Glutamatergic neuron (in vitro differentiated cells): ENCODE measurements at regions not wholly inside any gene's neighbourhood (a gene's known extent, or its start where the extent isn't known, plus 50 kb on each side); places are given as distances from the start of the nearest gene placed in this dataset.

Experiments
- DNase-seq: peaks from one replicate; pipeline ENCODE4 v3.0.0; 2022
- H3K27ac Mint-ChIP-seq: one replicate; pipeline ENCODE4 v1.8.0; 2020; ENCODE audit warnings: mild to moderate bottlenecking, mixed read lengths, inconsistent platforms; ENCODE audit not compliant: unreplicated experiment
- H3K27me3 Mint-ChIP-seq: one replicate; pipeline ENCODE4 v1.8.0; 2020; ENCODE audit warnings: mild to moderate bottlenecking, moderate library complexity, mixed read lengths, inconsistent platforms; ENCODE audit not compliant: unreplicated experiment
- H3K36me3 Mint-ChIP-seq: one replicate; pipeline ENCODE4 v1.8.0; 2020; ENCODE audit warnings: mild to moderate bottlenecking, mixed read lengths, inconsistent platforms; ENCODE audit not compliant: unreplicated experiment
- H3K4me1 Mint-ChIP-seq: one replicate; pipeline ENCODE4 v1.8.0; 2020; ENCODE audit warnings: mild to moderate bottlenecking, low read depth, mixed read lengths, inconsistent platforms; ENCODE audit not compliant: unreplicated experiment
- H3K4me3 Mint-ChIP-seq: one replicate; pipeline ENCODE4 v1.8.0; 2020; ENCODE audit warnings: mild to moderate bottlenecking, mixed read lengths, inconsistent platforms; ENCODE audit not compliant: unreplicated experiment
- H3K9me3 Mint-ChIP-seq: one replicate; pipeline ENCODE4 v1.8.0; 2020; ENCODE audit warnings: mild to moderate bottlenecking, moderate library complexity, mixed read lengths, inconsistent platforms; ENCODE audit not compliant: unreplicated experiment
- CTCF ChIP-seq: fragments of 200-600 bp; sonication (generic); IDR thresholded peaks from one replicate; pipeline ENCODE4 v1.5.0; 2021; ENCODE audit not compliant: partially characterized antibody, unreplicated experiment

- Mint-ChIP-seq H3K27me3 (no peaks in the 10 kb centered on the region), H3K36me3 (no peaks in the 10 kb centered on the region), H3K9me3 (no peaks in the 10 kb centered on the region), H3K4me3 (no peak overlapping the region), H3K4me1 (peaks cover 5% of the 10 kb centered on the region), H3K27ac (no peak overlapping the region)
- TF ChIP-seq CTCF, result no peak
- DNase-seq, result no peak
These were observed 127.1 kb upstream of the GADD45A start for GRCh38 chr1:67557696-67558448.

GRCh38 chr1:67558449-67559193 lies 126.4 kb upstream of the GADD45A start:
- Mint-ChIP-seq H3K27ac (no peak overlapping the region), H3K4me3 (no peak overlapping the region), H3K9me3 (no peaks in the 10 kb centered on the region), H3K36me3 (no peaks in the 10 kb centered on the region), H3K27me3 (no peaks in the 10 kb centered on the region), H3K4me1 (peaks cover 5% of the 10 kb centered on the region)
- TF ChIP-seq CTCF, result no peak
- no peak for DNase-seq

- Mint-ChIP-seq H3K27ac (no peak overlapping the region), H3K4me1 (peaks cover 5% of the 10 kb centered on the region), H3K27me3 (no peaks in the 10 kb centered on the region), H3K9me3 (peaks cover 1% of the 10 kb centered on the region), H3K36me3 (no peaks in the 10 kb centered on the region), H3K4me3 (no peak overlapping the region)
- no peak for DNase-seq
- no peak for TF ChIP-seq CTCF
These were observed 125.7 kb upstream of the GADD45A start for GRCh38 chr1:67559222-67559700.

GRCh38 chr1:67560580-67561255 lies 124.3 kb upstream of the GADD45A start:
- DNase-seq, result no peak
- Mint-ChIP-seq H3K27me3 (no peaks in the 10 kb centered on the region), H3K4me3 (no peak overlapping the region), H3K9me3 (peaks cover 1% of the 10 kb centered on the region), H3K36me3 (no peaks in the 10 kb centered on the region), H3K27ac (no peak overlapping the region), H3K4me1 (peaks cover 2% of the 10 kb centered on the region)
- no peak for TF ChIP-seq CTCF
